ENCODE measurements at regions not wholly inside any gene's neighbourhood (a gene's known extent, or its start where the extent isn't known, plus 50 kb on each side); places are given as distances from the start of the nearest gene placed in this dataset.

- TF ChIP-seq POLR2A (IDR thresholded peaks at IDR 0.05) (no peak), CTCF (IDR thresholded peaks at IDR 0.05) (no peak)
These were observed 276.2 kb upstream of the ATP2B1 start for GRCh38 chr12:89984846-89985245.
